SK-N-SH treated with all-trans-retinoic acid at 6 μM for 48 hours (cell line): ENCODE measurements at regions not wholly inside any gene's neighbourhood (a gene's known extent, or its start where the extent isn't known, plus 50 kb on each side); places are given as distances from the start of the nearest gene placed in this dataset.

ENCODE experiments used
- ATAC-seq: fragments of 200-7000 bp; cut with Tn5 transposase; 3 replicates; pipeline ENCODE4 v1.9.1; 2020; ENCODE audit warnings: mild to moderate bottlenecking, moderate library complexity
- ARNTL ChIP-seq: fragments of 450-650 bp; formaldehyde crosslinking; IDR thresholded peaks from 2 replicates; pipeline ENCODE4 v1.5.0; 2020; ENCODE audit warnings: low read depth, mild to moderate bottlenecking, moderate library complexity, borderline replicate concordance
- BACH2 ChIP-seq: fragments of 250-450 bp; sonication (Bioruptor Pico); IDR thresholded peaks from 2 replicates; pipeline ENCODE4 v1.9.0; 2021; ENCODE audit warnings: mild to moderate bottlenecking, borderline replicate concordance
- CREB5 ChIP-seq: fragments of 250-450 bp; sonication (Bioruptor Pico); IDR thresholded peaks from 2 replicates; pipeline ENCODE4 v1.5.1; 2020; ENCODE audit warnings: low read depth, mild to moderate bottlenecking, moderate library complexity
- CSDC2 ChIP-seq: fragments of 250-450 bp; sonication (Bioruptor Pico); IDR thresholded peaks from 2 replicates; pipeline ENCODE4 v1.5.0; 2020; ENCODE audit warnings: mild to moderate bottlenecking, moderate library complexity
- CSRNP3 ChIP-seq: fragments of 250-450 bp; sonication (Bioruptor Pico); IDR thresholded peaks from 2 replicates; pipeline ENCODE4 v1.5.1; 2021; ENCODE audit warnings: mild to moderate bottlenecking, moderate library complexity
- ESRRG ChIP-seq: fragments of 250-450 bp; sonication (Bioruptor Pico); IDR thresholded peaks from 2 replicates; pipeline ENCODE4 v1.6.1; 2021; ENCODE audit warnings: mild to moderate bottlenecking
- GLIS3 ChIP-seq: fragments of 250-450 bp; sonication (Bioruptor Pico); IDR thresholded peaks from 2 replicates; pipeline ENCODE4 v1.5.0; 2020; ENCODE audit warnings: mild to moderate bottlenecking, moderate library complexity
- ISL1 ChIP-seq: fragments of 250-450 bp; sonication (Bioruptor Pico); IDR thresholded peaks from 2 replicates; pipeline ENCODE4 v2.1.2; 2022; ENCODE audit warnings: mild to moderate bottlenecking, moderate library complexity
- PATZ1 ChIP-seq: fragments of 250-450 bp; sonication (Bioruptor Pico); IDR thresholded peaks from 2 replicates; pipeline ENCODE4 v1.8.0; 2020; ENCODE audit warnings: mild to moderate bottlenecking, moderate library complexity, borderline replicate concordance
- POU6F1 ChIP-seq: fragments of 250-450 bp; sonication (Bioruptor Pico); IDR thresholded peaks from 2 replicates; pipeline ENCODE4 v1.8.0; 2021; ENCODE audit warnings: low read depth, mild to moderate bottlenecking, moderate library complexity, borderline replicate concordance
- PPARA ChIP-seq: fragments of 250-450 bp; sonication (Bioruptor Pico); IDR thresholded peaks from 2 replicates; pipeline ENCODE4 v1.5.0; 2020; ENCODE audit warnings: mild to moderate bottlenecking, borderline replicate concordance
- RARB ChIP-seq: fragments of 250-450 bp; sonication (Bioruptor Pico); IDR thresholded peaks from 2 replicates; pipeline ENCODE4 v1.8.0; 2021; ENCODE audit warnings: mild to moderate bottlenecking, moderate library complexity
- SNAI2 ChIP-seq: fragments of 250-450 bp; sonication (Bioruptor Pico); IDR thresholded peaks from 2 replicates; pipeline ENCODE4 v1.5.0; 2020; ENCODE audit warnings: mild to moderate bottlenecking, moderate library complexity
- TCF4 ChIP-seq: fragments of 250-450 bp; sonication (Bioruptor Pico); IDR thresholded peaks from 2 replicates; pipeline ENCODE4 v1.8.0; 2021; ENCODE audit warnings: mild to moderate bottlenecking, moderate library complexity, borderline replicate concordance
- TOX ChIP-seq: fragments of 250-450 bp; sonication (Bioruptor Pico); IDR thresholded peaks from 2 replicates; pipeline ENCODE4 v1.8.0; 2021; ENCODE audit warnings: mild to moderate bottlenecking, moderate library complexity, borderline replicate concordance
- TSHZ2 ChIP-seq: fragments of 250-450 bp; sonication (Bioruptor Pico); IDR thresholded peaks from 2 replicates; pipeline ENCODE4 v1.5.0; 2020; ENCODE audit warnings: mild to moderate bottlenecking, moderate library complexity
- ZC3H10 ChIP-seq: fragments of 250-450 bp; sonication (Bioruptor Pico); IDR thresholded peaks from 2 replicates; pipeline ENCODE4 v1.5.1; 2021; ENCODE audit warnings: mild to moderate bottlenecking, moderate library complexity
- ZFP30 ChIP-seq: fragments of 450-650 bp; formaldehyde crosslinking; IDR thresholded peaks from 2 replicates; pipeline ENCODE4 v1.5.0; 2022; ENCODE audit warnings: mild to moderate bottlenecking, moderate library complexity
- ZNF565 ChIP-seq: fragments of 450-650 bp; formaldehyde crosslinking; conservative IDR thresholded peaks from 2 replicates; pipeline ENCODE4 v1.5.0; 2020; ENCODE audit warnings: low read depth, mild to moderate bottlenecking, moderate library complexity
- ZNF8 ChIP-seq: fragments of 450-650 bp; formaldehyde crosslinking; IDR thresholded peaks from 2 replicates; pipeline ENCODE4 v1.5.0; 2020; ENCODE audit warnings: mild to moderate bottlenecking, moderate library complexity

GRCh38 chr9:90444609-90445204 lies 197.9 kb downstream of the DIRAS2 start:
- no peak for ATAC-seq
- TF ChIP-seq CSDC2 (CRISPR knock-in tag) (no peak), CSRNP3 (CRISPR knock-in tag) (no peak), ZNF8 (CRISPR knock-in tag) (no peak)

- TF ChIP-seq ZNF565, result no peak
- no peak for TF ChIP-seq BACH2 (CRISPR knock-in tag)
- no peak for TF ChIP-seq ZFP30 (CRISPR knock-in tag)
- TF ChIP-seq PATZ1 (CRISPR knock-in tag), result no peak
- TF ChIP-seq RARB, result no peak
- no peak for TF ChIP-seq ARNTL
- TF ChIP-seq POU6F1 (CRISPR knock-in tag), result no peak
- no peak for TF ChIP-seq TCF4 (CRISPR knock-in tag)
- no peak for ATAC-seq
These were observed 197.2 kb downstream of the DIRAS2 start for GRCh38 chr9:90445391-90445790.

- TF ChIP-seq TCF4 (CRISPR knock-in tag) (no peak), PPARA (CRISPR knock-in tag) (no peak), TOX (CRISPR knock-in tag) (no peak), ARNTL (no peak), CSRNP3 (CRISPR knock-in tag) (no peak), SNAI2 (no peak), RARB (no peak), TSHZ2 (CRISPR knock-in tag) (no peak), GLIS3 (CRISPR knock-in tag) (no peak), ZC3H10 (CRISPR knock-in tag) (no peak), BACH2 (CRISPR knock-in tag) (no peak), POU6F1 (CRISPR knock-in tag) (no peak), ZNF8 (CRISPR knock-in tag) (no peak), CREB5 (no peak), PATZ1 (CRISPR knock-in tag) (no peak), ZFP30 (CRISPR knock-in tag) (no peak), ESRRG (no peak), ISL1 (no peak), ZNF565 (no peak)
- ATAC-seq, result no peak
These were observed 196.2 kb downstream of the DIRAS2 start for GRCh38 chr9:90446200-90446948.
